K562 (cell line): ENCODE measurements at regions not wholly inside any gene's neighbourhood (a gene's known extent, or its start where the extent isn't known, plus 50 kb on each side); places are given as distances from the start of the nearest gene placed in this dataset.

Experiments used
- POLR2A ChIP-seq: fragments of 450-650 bp; conservative IDR thresholded peaks from 2 replicates; pipeline ENCODE4 v1.6.1; 2016
- TF ChIP-seq, protein P1 (sequence below): sonication (generic); formaldehyde crosslinking; IDR thresholded peaks from 2 replicates; pipeline ENCODE4 v1.8.1; 2023; ENCODE audit warnings: mild to moderate bottlenecking, missing genetic modification reagents, moderate library complexity

DNA sequence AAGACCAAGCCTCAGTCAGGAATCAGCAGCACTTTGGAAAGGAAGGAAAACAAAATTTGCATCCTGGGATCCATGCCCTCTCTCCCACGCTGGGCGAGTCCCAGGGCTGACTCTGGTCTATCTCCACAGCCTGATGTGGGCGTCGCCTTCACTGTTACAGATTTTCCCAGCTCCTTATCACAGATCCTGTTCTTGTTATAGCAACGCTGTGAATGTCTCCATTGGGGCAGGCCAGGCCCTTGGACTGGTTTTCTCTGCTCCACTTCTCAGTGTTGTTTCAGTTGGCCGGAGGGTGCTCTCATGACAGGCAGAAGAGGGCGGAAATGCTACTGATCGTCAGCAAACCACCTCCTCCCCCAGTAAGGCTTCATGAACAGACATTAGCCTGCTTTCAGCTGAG is 127.9 kb upstream of the CDH11 start:
- TF ChIP-seq POLR2A = no peak
- TF ChIP-seq, protein P1, sequence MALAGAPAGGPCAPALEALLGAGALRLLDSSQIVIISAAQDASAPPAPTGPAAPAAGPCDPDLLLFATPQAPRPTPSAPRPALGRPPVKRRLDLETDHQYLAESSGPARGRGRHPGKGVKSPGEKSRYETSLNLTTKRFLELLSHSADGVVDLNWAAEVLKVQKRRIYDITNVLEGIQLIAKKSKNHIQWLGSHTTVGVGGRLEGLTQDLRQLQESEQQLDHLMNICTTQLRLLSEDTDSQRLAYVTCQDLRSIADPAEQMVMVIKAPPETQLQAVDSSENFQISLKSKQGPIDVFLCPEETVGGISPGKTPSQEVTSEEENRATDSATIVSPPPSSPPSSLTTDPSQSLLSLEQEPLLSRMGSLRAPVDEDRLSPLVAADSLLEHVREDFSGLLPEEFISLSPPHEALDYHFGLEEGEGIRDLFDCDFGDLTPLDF (CRISPR knock-in tag) = no peak
